ENCODE measurements at regions not wholly inside any gene's neighbourhood (a gene's known extent, or its start where the extent isn't known, plus 50 kb on each side); places are given as distances from the start of the nearest gene placed in this dataset.

DNA sequence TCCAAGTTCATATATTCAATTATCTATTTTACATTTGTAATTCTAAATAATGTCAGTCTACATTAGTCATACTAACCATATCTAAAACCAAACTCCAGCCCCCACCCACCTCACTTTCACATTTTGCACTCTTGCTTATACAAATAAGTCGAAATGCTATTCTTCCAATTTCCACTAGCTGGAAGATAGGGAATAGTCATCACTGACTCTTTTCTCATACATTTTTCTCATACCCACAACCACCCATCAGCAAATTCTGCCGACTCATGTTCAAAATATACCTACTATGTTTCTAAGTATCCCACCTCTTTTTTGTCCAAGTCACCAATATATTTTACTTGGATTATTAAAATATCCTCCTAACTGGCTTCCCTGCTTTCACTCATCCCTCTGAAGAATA is 93.2 kb upstream of the DGKB start:
- Histone ChIP-seq H3K23ac (ENCODE audit: low read depth, low read length) (no peak overlapping the region), H2AK9ac (replicated peaks; ENCODE audit: low read depth, low read length, poor library complexity) (no peak overlapping the region), H4K8ac (ENCODE audit: low read depth in 2 of 2, low read length in 2 of 2) (no peak overlapping the region), H3K4ac (ENCODE audit: low read depth, low read length) (no peak overlapping the region), H3K4me1 (ENCODE audit: control insufficient read depth, insufficient read depth, low read length) (no peaks in the 10 kb centered on the region), H3K79me1 (ENCODE audit: low read depth in 1 of 2, low read length in 2 of 2) (no peaks in the 10 kb centered on the region), H3K56ac (ENCODE audit: extremely low read depth, insufficient read depth, low read length) (no peak overlapping the region), H3K9me3 (ENCODE audit: control insufficient read depth, insufficient read depth, low read length) (no peaks in the 10 kb centered on the region), H3K27me3 (ENCODE audit: control insufficient read depth, insufficient read depth, low read length) (no peaks in the 10 kb centered on the region), H3K4me2 (ENCODE audit: low read depth, low read length) (no peak overlapping the region), H4K5ac (ENCODE audit: low read depth, low read length) (no peak overlapping the region), H2BK120ac (ENCODE audit: low read depth, low read length) (no peak overlapping the region), H3K14ac (replicated peaks; ENCODE audit: low read depth, low read length) (no peak overlapping the region), H3K9ac (ENCODE audit: low read depth, low read length) (no peak overlapping the region), H3K9me1 (ENCODE audit: insufficient read depth, low read length) (no peaks in the 10 kb centered on the region), H3K36me3 (ENCODE audit: control insufficient read depth, insufficient read depth, low read length) (no peaks in the 10 kb centered on the region), H3K18ac (ENCODE audit: low read depth, low read length) (no peak overlapping the region), H2BK15ac (ENCODE audit: low read depth, low read length) (no peak overlapping the region), H4K91ac (ENCODE audit: insufficient read depth, low read depth, low read length) (no peak overlapping the region), H4K20me1 (ENCODE audit: insufficient read depth, low read length) (no peaks in the 10 kb centered on the region), H2BK5ac (ENCODE audit: low read depth, low read length, poor library complexity, severe bottlenecking) (no peak overlapping the region), H3K4me3 (ENCODE audit: insufficient read depth, low read depth, low read length) (no peak overlapping the region), H3K27ac (ENCODE audit: insufficient read depth, low read length) (no peak overlapping the region), H2BK20ac (ENCODE audit: low read depth, low read length) (no peak overlapping the region), H2AFZ (replicated peaks; ENCODE audit: low read length, poor library complexity) (no peak overlapping the region), H2AK5ac (ENCODE audit: low read depth, low read length) (no peak overlapping the region)
- intact Hi-C loops (cut with micrococcal nuclease) = no loop called here
- CTCF ChIA-PET = no interaction called here
- ATAC-seq (ENCODE audit: low read depth) (no peak), DNase-seq (no peak)
- TF ChIP-seq, protein P1, sequence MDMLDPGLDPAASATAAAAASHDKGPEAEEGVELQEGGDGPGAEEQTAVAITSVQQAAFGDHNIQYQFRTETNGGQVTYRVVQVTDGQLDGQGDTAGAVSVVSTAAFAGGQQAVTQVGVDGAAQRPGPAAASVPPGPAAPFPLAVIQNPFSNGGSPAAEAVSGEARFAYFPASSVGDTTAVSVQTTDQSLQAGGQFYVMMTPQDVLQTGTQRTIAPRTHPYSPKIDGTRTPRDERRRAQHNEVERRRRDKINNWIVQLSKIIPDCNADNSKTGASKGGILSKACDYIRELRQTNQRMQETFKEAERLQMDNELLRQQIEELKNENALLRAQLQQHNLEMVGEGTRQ (IDR thresholded peaks at IDR 0.05; ENCODE audit: low read depth, low read length) = no peak
- TF ChIP-seq SMC3 (IDR thresholded peaks at IDR 0.05; ENCODE audit: low read depth, low read length) (no peak), RAD21 (IDR thresholded peaks at IDR 0.05; ENCODE audit: low read length) (no peak), FOS (IDR thresholded peaks at IDR 0.05; ENCODE audit: low read depth, low read length) (no peak), MAFK (IDR thresholded peaks at IDR 0.05; ENCODE audit: low read depth, low read length) (peak; percentile 51), NFE2L2 (IDR thresholded peaks at IDR 0.05; ENCODE audit: low read depth, low read length) (0 out of 2 replicates have a peak, but pooled peaks have one; percentile 26)
- WGBS, 2 experiments (ENCODE audit: extremely low coverage in 2 of 2, insufficient read length in 1 of 2) = 60% methylated on average over 1 of the region's 2 CpGs; no CpG with 5 or more reads in 1 of the 2 experiments
- in situ Hi-C loops (cut with MboI; ENCODE audit: low sequenced_read_pairs) = no loop called here
- POLR2A ChIA-PET (ENCODE audit: unreplicated experiment) = no interaction called here
- BruUV-seq (replicated peaks) = no TSS peak
- dilution Hi-C loops (cut with HindIII; ENCODE audit: low sequenced_read_pairs, unreplicated experiment) = no loop called here

Measured in IMR-90 (cell line).